Lung (tissue), 11 donors: ENCODE measurements at regions not wholly inside any gene's neighbourhood (a gene's known extent, or its start where the extent isn't known, plus 50 kb on each side); places are given as distances from the start of the nearest gene placed in this dataset.

Experiments used
- ATAC-seq: fragments of 200-7000 bp; cut with Tn5 transposase; one replicate; pipeline ENCODE4 v1.9.1; 2020; ENCODE audit warnings: moderate number of reproducible peaks; ENCODE audit not compliant: insufficient read depth, low FRiP score
- DNase-seq, 3 donors: peaks; one replicate each; pipeline ENCODE4 v3.0.0-alpha.2; 2013 to 2017
- H3K27ac ChIP-seq, 2 donors: one replicate each; pipeline ENCODE4 v1.5.1; 2013; ENCODE audit warnings: mild to moderate bottlenecking in 2 of 2, moderate library complexity in 2 of 2, control low read depth in 1 of 2, inconsistent platforms in 1 of 2, low read depth in 1 of 2, low read length in 1 of 2
- H3K27me3 ChIP-seq, 3 donors: one replicate each; pipeline ENCODE4 v1.5.1; 2013; ENCODE audit warnings: low read length in 2 of 3; ENCODE audit not compliant: control insufficient read depth in 3 of 3, insufficient read depth in 3 of 3
- H3K36me3 ChIP-seq, 4 donors: one replicate each; pipeline ENCODE4 v1.5.1; 2013; ENCODE audit warnings: low read length in 4 of 4, mild to moderate bottlenecking in 1 of 4, moderate library complexity in 1 of 4; ENCODE audit not compliant: control insufficient read depth in 4 of 4, insufficient read depth in 4 of 4
- H3K4me1 ChIP-seq, 5 donors: one replicate each; pipeline ENCODE4 v1.5.1; 2013; ENCODE audit warnings: low read length in 5 of 5, mild to moderate bottlenecking in 2 of 5, moderate library complexity in 1 of 5; ENCODE audit not compliant: control insufficient read depth in 5 of 5, insufficient read depth in 5 of 5
- H3K4me3 ChIP-seq: one replicate; pipeline ENCODE4 v1.5.1; 2013; ENCODE audit warnings: mild to moderate bottlenecking, control low read depth, moderate library complexity
- H3K9ac ChIP-seq, 2 donors: one replicate each; pipeline ENCODE4 v1.5.1; 2013; ENCODE audit warnings: low read length in 2 of 2, control low read depth in 1 of 2; ENCODE audit not compliant: insufficient read depth in 1 of 2
- H3K9me3 ChIP-seq, 4 donors: one replicate each; pipeline ENCODE4 v1.5.1; 2013; ENCODE audit warnings: low read length in 3 of 4, mild to moderate bottlenecking in 1 of 4, moderate library complexity in 1 of 4; ENCODE audit not compliant: control insufficient read depth in 4 of 4, insufficient read depth in 3 of 4
- WGBS, 2 donors: extraction: QIAGEN DNeasy Blood & Tissue Kit; methylation state at CpG; one replicate each; pipeline ENCODE4 v1.1.7; 2013; 5-methylcytosine and 5-hydroxymethylcytosine counted together
- TF ChIP-seq, protein P1 (sequence below): IDR thresholded peaks from 2 replicates; pipeline ENCODE4 v1.5.1; 2012; ENCODE audit warnings: mild to moderate bottlenecking; ENCODE audit errors: control extremely low read depth, extremely low read depth
- donor health status: control.
- donor health status: control.
- donor health status: Bipolar disorder and iron deficiency.
- donor health status: healthy.
- donor health status: DM: yes; HTN: yes; CAD: no.

DNA sequence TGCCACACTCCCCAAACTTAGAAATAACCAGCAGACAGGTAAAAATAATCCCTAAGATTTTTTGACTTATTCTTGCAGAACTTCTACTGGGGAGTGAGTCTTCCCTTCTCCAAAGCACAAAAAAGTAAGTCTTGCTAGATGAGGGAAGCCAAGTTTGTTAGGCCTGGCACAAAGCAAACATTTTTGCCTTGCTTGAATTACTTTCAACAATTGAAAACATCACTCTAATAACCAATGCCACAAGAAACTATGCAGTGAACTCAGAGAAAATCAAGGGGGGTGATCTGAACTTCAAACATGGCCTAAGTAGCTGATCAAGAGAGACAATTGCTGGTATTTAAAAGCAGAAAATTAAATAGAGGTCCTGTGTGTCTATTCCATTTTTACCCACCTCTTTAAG is 123.6 kb upstream of the SLC1A3 start:
- no peak overlapping the region for H3K4me3 ChIP-seq
- no peak overlapping the region for H3K27ac ChIP-seq
- TF ChIP-seq, protein P1, sequence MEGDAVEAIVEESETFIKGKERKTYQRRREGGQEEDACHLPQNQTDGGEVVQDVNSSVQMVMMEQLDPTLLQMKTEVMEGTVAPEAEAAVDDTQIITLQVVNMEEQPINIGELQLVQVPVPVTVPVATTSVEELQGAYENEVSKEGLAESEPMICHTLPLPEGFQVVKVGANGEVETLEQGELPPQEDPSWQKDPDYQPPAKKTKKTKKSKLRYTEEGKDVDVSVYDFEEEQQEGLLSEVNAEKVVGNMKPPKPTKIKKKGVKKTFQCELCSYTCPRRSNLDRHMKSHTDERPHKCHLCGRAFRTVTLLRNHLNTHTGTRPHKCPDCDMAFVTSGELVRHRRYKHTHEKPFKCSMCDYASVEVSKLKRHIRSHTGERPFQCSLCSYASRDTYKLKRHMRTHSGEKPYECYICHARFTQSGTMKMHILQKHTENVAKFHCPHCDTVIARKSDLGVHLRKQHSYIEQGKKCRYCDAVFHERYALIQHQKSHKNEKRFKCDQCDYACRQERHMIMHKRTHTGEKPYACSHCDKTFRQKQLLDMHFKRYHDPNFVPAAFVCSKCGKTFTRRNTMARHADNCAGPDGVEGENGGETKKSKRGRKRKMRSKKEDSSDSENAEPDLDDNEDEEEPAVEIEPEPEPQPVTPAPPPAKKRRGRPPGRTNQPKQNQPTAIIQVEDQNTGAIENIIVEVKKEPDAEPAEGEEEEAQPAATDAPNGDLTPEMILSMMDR, result no peak

GRCh38 chr5:36489505-36489904 is 116.9 kb upstream of the SLC1A3 start:
- no peak for ATAC-seq
- TF ChIP-seq, protein P1, result no peak
- H3K27me3 ChIP-seq, result no peaks in the 10 kb centered on the region
- H3K36me3 ChIP-seq, result no peaks in the 10 kb centered on the region
- no peak overlapping the region for H3K9ac ChIP-seq
- no peak overlapping the region for H3K4me3 ChIP-seq
- DNase-seq, result no peak
- H3K9me3 ChIP-seq, result peaks cover 0 to 3% (median 0%) of the 10 kb centered on the region in 4 donors
- WGBS, 2 donors, result 94 to 95% methylated on average over 5 of the region's 5 CpGs
- H3K27ac ChIP-seq, result no peak overlapping the region
- no peaks in the 10 kb centered on the region for H3K4me1 ChIP-seq

More for the DNA sequence above, 123.6 kb upstream of the SLC1A3 start:
- Histone ChIP-seq H3K9me3 (no peaks in the 10 kb centered on the region), H3K36me3 (no peaks in the 10 kb centered on the region), H3K27me3 (no peaks in the 10 kb centered on the region), H3K4me1 (peaks cover 0 to 3% (median 0%) of the 10 kb centered on the region in 5 donors), H3K9ac (no peak overlapping the region)
- ATAC-seq (no peak), DNase-seq (no peak)

DNA sequence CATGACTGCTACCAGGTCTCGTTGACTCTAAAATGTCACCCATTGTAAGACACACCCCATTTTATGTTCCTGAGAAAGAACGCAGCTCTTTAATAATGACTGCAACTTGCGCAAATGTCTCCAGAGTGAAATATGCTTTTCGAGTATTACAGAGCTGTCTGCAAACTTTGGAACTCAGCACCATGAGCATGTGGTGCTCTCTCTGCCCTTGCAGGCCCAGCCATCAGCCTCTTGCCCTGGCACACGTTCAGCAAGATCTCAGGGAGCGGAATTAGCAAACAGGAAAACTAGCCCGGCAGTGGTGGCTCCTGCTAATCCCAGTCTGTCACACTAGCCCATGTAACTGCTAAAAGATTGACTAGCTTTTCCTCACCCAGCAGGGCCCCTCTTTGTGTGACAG is 114.5 kb upstream of the SLC1A3 start:
- 38 to 62% methylated on average over 7 of the region's 7 CpGs for WGBS, 2 donors
- Histone ChIP-seq H3K4me1 (peaks cover 0 to 8% (median 0%) of the 10 kb centered on the region in 5 donors), H3K9me3 (peaks cover 0 to 3% (median 0%) of the 10 kb centered on the region in 4 donors), H3K9ac (no peak overlapping the region), H3K27me3 (no peaks in the 10 kb centered on the region), H3K4me3 (no peak overlapping the region), H3K36me3 (no peaks in the 10 kb centered on the region), H3K27ac (no peak overlapping the region)
- DNase-seq (peak in 1 of 3 donors; percentile 4), ATAC-seq (peak; percentile 8)
- TF ChIP-seq, protein P1, result no peak

DNA sequence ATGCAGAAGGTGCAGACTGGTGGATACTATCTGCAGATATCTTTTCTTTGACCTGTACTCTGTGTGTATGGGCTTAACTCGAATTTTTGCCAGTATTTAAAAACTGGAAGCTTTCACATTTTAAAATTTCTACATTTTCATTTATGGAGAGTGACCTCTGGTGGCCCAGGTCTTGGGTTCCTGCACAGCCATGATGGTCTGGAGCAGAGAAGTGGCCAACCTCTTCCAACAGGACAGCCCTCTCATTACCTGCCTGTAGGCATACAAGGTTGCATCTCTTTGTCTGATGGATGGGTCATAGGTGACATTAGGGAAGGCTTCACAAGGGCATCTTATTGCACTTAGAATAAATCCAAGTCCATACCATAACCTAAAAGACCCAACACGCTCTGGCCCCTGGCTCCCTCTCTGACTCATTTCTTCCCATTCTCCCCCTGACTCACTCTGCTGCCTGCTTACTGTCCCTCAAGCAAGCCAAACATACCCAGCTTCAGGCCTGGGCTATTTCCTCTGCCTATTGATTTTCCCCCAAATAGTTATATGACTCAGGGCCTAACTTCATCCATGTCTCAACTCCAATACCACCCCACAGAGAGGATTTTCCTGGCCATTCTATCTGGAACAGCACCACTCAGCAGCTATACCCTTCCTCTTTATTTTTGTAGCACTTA is 113.3 kb upstream of the SLC1A3 start:
- TF ChIP-seq, protein P1, result no peak
- Histone ChIP-seq H3K9me3 (peaks cover 0 to 2% (median 0%) of the 10 kb centered on the region in 4 donors), H3K4me3 (no peak overlapping the region), H3K9ac (no peak overlapping the region), H3K27ac (peak overlapping the region in 1 of 2 donors; percentile 5), H3K36me3 (no peaks in the 10 kb centered on the region), H3K4me1 (peaks cover 0 to 8% (median 0%) of the 10 kb centered on the region in 5 donors), H3K27me3 (no peaks in the 10 kb centered on the region)
- DNase-seq, result no peak
- ATAC-seq, result no peak
- WGBS, 2 donors, result 81 to 94% methylated on average over 2 of the region's 2 CpGs
